ENCODE measurements at regions not wholly inside any gene's neighbourhood (a gene's known extent, or its start where the extent isn't known, plus 50 kb on each side); places are given as distances from the start of the nearest gene placed in this dataset.

DNA sequence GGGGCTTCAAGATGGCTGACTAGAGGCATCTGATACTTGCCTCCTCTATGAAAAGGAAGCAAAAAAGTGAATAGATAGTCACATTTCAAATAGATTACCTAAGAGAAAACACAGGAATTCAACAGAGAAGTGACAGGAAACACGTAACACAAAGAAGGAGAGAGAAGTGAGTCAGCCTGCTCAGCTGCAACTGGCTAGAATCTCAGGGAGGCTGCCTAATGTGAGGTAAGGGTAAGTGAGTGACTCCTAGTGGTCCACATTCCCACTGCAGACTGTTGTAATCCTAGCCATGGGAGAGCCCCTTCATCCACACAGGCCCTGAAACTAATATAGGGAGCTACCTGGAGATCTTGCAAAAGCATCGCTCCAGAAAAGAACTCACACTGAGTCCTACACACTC is 179.2 kb downstream of the SLC7A11 start:
- TF ChIP-seq, protein P1, sequence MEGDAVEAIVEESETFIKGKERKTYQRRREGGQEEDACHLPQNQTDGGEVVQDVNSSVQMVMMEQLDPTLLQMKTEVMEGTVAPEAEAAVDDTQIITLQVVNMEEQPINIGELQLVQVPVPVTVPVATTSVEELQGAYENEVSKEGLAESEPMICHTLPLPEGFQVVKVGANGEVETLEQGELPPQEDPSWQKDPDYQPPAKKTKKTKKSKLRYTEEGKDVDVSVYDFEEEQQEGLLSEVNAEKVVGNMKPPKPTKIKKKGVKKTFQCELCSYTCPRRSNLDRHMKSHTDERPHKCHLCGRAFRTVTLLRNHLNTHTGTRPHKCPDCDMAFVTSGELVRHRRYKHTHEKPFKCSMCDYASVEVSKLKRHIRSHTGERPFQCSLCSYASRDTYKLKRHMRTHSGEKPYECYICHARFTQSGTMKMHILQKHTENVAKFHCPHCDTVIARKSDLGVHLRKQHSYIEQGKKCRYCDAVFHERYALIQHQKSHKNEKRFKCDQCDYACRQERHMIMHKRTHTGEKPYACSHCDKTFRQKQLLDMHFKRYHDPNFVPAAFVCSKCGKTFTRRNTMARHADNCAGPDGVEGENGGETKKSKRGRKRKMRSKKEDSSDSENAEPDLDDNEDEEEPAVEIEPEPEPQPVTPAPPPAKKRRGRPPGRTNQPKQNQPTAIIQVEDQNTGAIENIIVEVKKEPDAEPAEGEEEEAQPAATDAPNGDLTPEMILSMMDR (IDR thresholded peaks at IDR 0.05): no peak
- no peak for TF ChIP-seq POLR2A (IDR thresholded peaks at IDR 0.05)
